Fibroblast of lung (primary cell): ENCODE measurements at regions not wholly inside any gene's neighbourhood (a gene's known extent, or its start where the extent isn't known, plus 50 kb on each side); places are given as distances from the start of the nearest gene placed in this dataset.
"Not testable (repeated sequence)": the region's sequence is repeated elsewhere in the genome, so short reads cannot be mapped to it uniquely, and the experiment has no call there.

ENCODE experiments used
- DNase-seq, 2 donors: peaks; one replicate each; pipeline versions ENCODE4 v3.0.0 to v3.0.0-alpha.2; 2010; ENCODE audit warnings: low read depth in 2 of 2
- H2AFZ ChIP-seq: 2 replicates; pipeline ENCODE4 v1.5.1; 2012; ENCODE audit warnings: low read length, control low read depth, inconsistent platforms
- H3K27ac ChIP-seq: 2 replicates; pipeline ENCODE4 v1.5.1; 2011; ENCODE audit warnings: low read length, control low read depth; ENCODE audit not compliant: insufficient read depth
- H3K27me3 ChIP-seq: 2 replicates; pipeline ENCODE4 v1.5.1; 2011; ENCODE audit warnings: mild to moderate bottlenecking, low read length; ENCODE audit not compliant: control insufficient read depth, insufficient read depth
- H3K36me3 ChIP-seq: 2 replicates; pipeline ENCODE4 v1.5.1; 2011; ENCODE audit warnings: low read length; ENCODE audit not compliant: control insufficient read depth, insufficient read depth
- H3K4me1 ChIP-seq: 2 replicates; pipeline ENCODE4 v1.5.1; 2011; ENCODE audit warnings: low read length; ENCODE audit not compliant: control insufficient read depth, insufficient read depth; ENCODE audit errors: extremely low read depth
- H3K4me2 ChIP-seq: 2 replicates; pipeline ENCODE4 v1.5.1; 2011; ENCODE audit warnings: low read length, control low read depth; ENCODE audit not compliant: insufficient read depth; ENCODE audit errors: extremely low read depth
- H3K4me3 ChIP-seq, 4 experiments: fragments of 200-600 bp in 1 of 4; sonication (generic) in 1 of 4; replicated peaks in 1 of 4; 2 replicates each; pipeline ENCODE4 v1.5.1; 2011 to 2016; ENCODE audit warnings: low read length in 4 of 4, low read depth in 3 of 4, mild to moderate bottlenecking in 3 of 4, control low read depth in 2 of 4, inconsistent platforms in 1 of 4, mixed read lengths in 1 of 4; ENCODE audit not compliant: insufficient read depth in 1 of 4; ENCODE audit errors: control extremely low read depth in 1 of 4
- H3K79me2 ChIP-seq: 2 replicates; pipeline ENCODE4 v1.5.1; 2012; ENCODE audit warnings: mild to moderate bottlenecking, low read length, inconsistent platforms; ENCODE audit not compliant: control insufficient read depth, insufficient read depth
- H3K9ac ChIP-seq: 2 replicates; pipeline ENCODE4 v1.5.1; 2011; ENCODE audit warnings: mild to moderate bottlenecking, low read length, control low read depth; ENCODE audit not compliant: insufficient read depth
- H3K9me3 ChIP-seq: 2 replicates; pipeline ENCODE4 v1.5.1; 2012; ENCODE audit warnings: low read depth, low read length; ENCODE audit not compliant: control insufficient read depth, insufficient read depth
- H4K20me1 ChIP-seq: 2 replicates; pipeline ENCODE4 v1.5.1; 2011; ENCODE audit warnings: low read length; ENCODE audit not compliant: control insufficient read depth, insufficient read depth; ENCODE audit errors: extremely low read depth
- CTCF ChIP-seq, 2 donors: IDR thresholded peaks in 1 of 2; conservative IDR thresholded peaks in 1 of 2; 1 replicate in 1 of 2; 2 replicates in 1 of 2; pipeline ENCODE4 v1.5.1; 2011 to 2012; ENCODE audit warnings: low read length in 2 of 2, control low read depth in 1 of 2, inconsistent platforms in 1 of 2, low read depth in 1 of 2, mild to moderate bottlenecking in 1 of 2
- EZH2 ChIP-seq: IDR thresholded peaks from 2 replicates; pipeline ENCODE4 v1.5.1; 2012; ENCODE audit warnings: low read length, control low read depth, mild to moderate bottlenecking; ENCODE audit errors: missing control alignments

GRCh38 chr5:152730176-152730575 lies 325.1 kb upstream of the NMUR2 start:
- Histone ChIP-seq H3K9ac (no peak overlapping the region), H3K79me2 (no peaks in the 10 kb centered on the region), H3K4me1 (no peaks in the 10 kb centered on the region), H3K27me3 (no peaks in the 10 kb centered on the region), H4K20me1 (no peaks in the 10 kb centered on the region), H3K27ac (no peak overlapping the region), H3K36me3 (no peaks in the 10 kb centered on the region), H3K4me2 (no peak overlapping the region), H3K4me3 (no peak overlapping the region), H3K9me3 (no peaks in the 10 kb centered on the region), H2AFZ (no peak overlapping the region)
- TF ChIP-seq EZH2 (no peak), CTCF (conservative IDR thresholded peaks at IDR 0.05 in 1 of 2, IDR thresholded peaks at IDR 0.05 in 1 of 2; ENCODE audit: low read depth in 1 of 2, low read length in 2 of 2) (no peak)
- DNase-seq = no peak

- Histone ChIP-seq H3K27ac (no peak overlapping the region), H3K4me2 (no peak overlapping the region), H3K27me3 (no peaks in the 10 kb centered on the region), H3K79me2 (no peaks in the 10 kb centered on the region), H3K4me1 (no peaks in the 10 kb centered on the region), H2AFZ (no peak overlapping the region), H3K36me3 (no peaks in the 10 kb centered on the region), H3K9me3 (no peaks in the 10 kb centered on the region), H3K9ac (no peak overlapping the region), H3K4me3 (no peak overlapping the region), H4K20me1 (no peaks in the 10 kb centered on the region)
- no peak for DNase-seq
- TF ChIP-seq CTCF (conservative IDR thresholded peaks at IDR 0.05 in 1 of 2, IDR thresholded peaks at IDR 0.05 in 1 of 2; ENCODE audit: low read depth in 1 of 2, low read length in 2 of 2) = no peak
- no peak for TF ChIP-seq EZH2
These were observed 331.8 kb upstream of the NMUR2 start for GRCh38 chr5:152736906-152737305.

- no peak overlapping the region for H2AFZ ChIP-seq
- H3K36me3 ChIP-seq = no peaks in the 10 kb centered on the region
- H3K4me3 ChIP-seq = no peak overlapping the region
- H3K27ac ChIP-seq = no peak overlapping the region
- no peaks in the 10 kb centered on the region for H3K4me1 ChIP-seq
- TF ChIP-seq EZH2 (no peak), CTCF (conservative IDR thresholded peaks at IDR 0.05 in 1 of 2, IDR thresholded peaks at IDR 0.05 in 1 of 2; ENCODE audit: low read depth in 1 of 2, low read length in 2 of 2) (no peak)
- no peak for DNase-seq
- H3K79me2 ChIP-seq = no peaks in the 10 kb centered on the region
- H4K20me1 ChIP-seq = no peaks in the 10 kb centered on the region
- no peaks in the 10 kb centered on the region for H3K9me3 ChIP-seq
- no peak overlapping the region for H3K9ac ChIP-seq
- no peak overlapping the region for H3K4me2 ChIP-seq
- H3K27me3 ChIP-seq = no peaks in the 10 kb centered on the region
These were observed 334.8 kb upstream of the NMUR2 start for GRCh38 chr5:152739916-152740315.

GRCh38 chr5:152741126-152741525 lies 336.0 kb upstream of the NMUR2 start:
- not testable (repeated sequence) for H3K27ac ChIP-seq, H3K4me2 ChIP-seq, H2AFZ ChIP-seq, H3K79me2 ChIP-seq, H3K36me3 ChIP-seq, H3K4me3 ChIP-seq, DNase-seq, H3K27me3 ChIP-seq, H3K9me3 ChIP-seq, H4K20me1 ChIP-seq, H3K4me1 ChIP-seq, H3K9ac ChIP-seq

GRCh38 chr5:152787709-152788217 lies 382.7 kb upstream of the NMUR2 start:
- not testable (repeated sequence) for H3K4me2 ChIP-seq, H2AFZ ChIP-seq, H3K27ac ChIP-seq, H3K4me3 ChIP-seq, H3K9me3 ChIP-seq, H3K79me2 ChIP-seq, DNase-seq, H3K36me3 ChIP-seq, H3K9ac ChIP-seq, H3K4me1 ChIP-seq, H4K20me1 ChIP-seq, H3K27me3 ChIP-seq
